ENCODE measurements at regions not wholly inside any gene's neighbourhood (a gene's known extent, or its start where the extent isn't known, plus 50 kb on each side); places are given as distances from the start of the nearest gene placed in this dataset.
A peak's percentile ranks its signal among the peaks of the same experiment; 100 is the strongest.

- no peak for ATAC-seq (ENCODE audit: low read depth in 2 of 2)
- Mint-ChIP-seq H3K27ac (no peak overlapping the region), H3K4me1 (peaks cover 0 to 6% (median 6%) of the 10 kb centered on the region in 3 donors), H3K27me3 (no peaks in the 10 kb centered on the region), H3K36me3 (peaks cover 0 to 7% of the 10 kb centered on the region in 2 donors), H3K4me3 (no peak overlapping the region), H3K9me3 (peaks cover 0 to 8% (median 2%) of the 10 kb centered on the region in 7 donors)
- no peak for DNase-seq
Observed at GRCh38 chr18:73099759-73100158, 232.0 kb upstream of the NETO1 start.

GRCh38 chr18:73093687-73094250, 226.0 kb upstream of the NETO1 start:
- ATAC-seq (ENCODE audit: low read depth in 2 of 2) = no peak
- peak overlapping the region in 1 of 6 donors; percentile 22 for H3K27ac Mint-ChIP-seq
- no peak for DNase-seq
- no peaks in the 10 kb centered on the region for H3K27me3 Mint-ChIP-seq
- H3K4me3 Mint-ChIP-seq = no peak overlapping the region
- H3K9me3 Mint-ChIP-seq = peaks cover 9 to 37% (median 12%) of the 10 kb centered on the region in 7 donors
- peaks cover 16 to 19% of the 10 kb centered on the region in 2 donors for H3K36me3 Mint-ChIP-seq
- no peaks in the 10 kb centered on the region for H3K4me1 Mint-ChIP-seq

- no peak overlapping the region for H3K4me3 Mint-ChIP-seq
- peaks cover 12 to 16% of the 10 kb centered on the region in 2 donors for H3K36me3 Mint-ChIP-seq
- no peak overlapping the region for H3K27ac Mint-ChIP-seq
- ATAC-seq (ENCODE audit: low read depth in 2 of 2) (no peak), DNase-seq (no peak)
- H3K4me1 Mint-ChIP-seq = peaks cover 11 to 25% (median 12%) of the 10 kb centered on the region in 3 donors
- no peaks in the 10 kb centered on the region for H3K27me3 Mint-ChIP-seq
- H3K9me3 Mint-ChIP-seq = peaks cover 9 to 25% (median 12%) of the 10 kb centered on the region in 7 donors
Observed at GRCh38 chr18:73088445-73088844, 220.7 kb upstream of the NETO1 start.

- no peak for DNase-seq
- Mint-ChIP-seq H3K9me3 (peaks cover 9 to 25% (median 12%) of the 10 kb centered on the region in 7 donors), H3K4me3 (peak overlapping the region in 1 of 8 donors; percentile 1), H3K27ac (peak overlapping the region in 4 of 6 donors; percentile 8 to 87 (median 17)), H3K36me3 (peaks cover 12 to 16% of the 10 kb centered on the region in 2 donors), H3K27me3 (no peaks in the 10 kb centered on the region), H3K4me1 (peaks cover 11 to 25% (median 12%) of the 10 kb centered on the region in 3 donors)
- peak; percentile 36 to 40 for ATAC-seq (ENCODE audit: low read depth in 2 of 2)
Observed at GRCh38 chr18:73087282-73087977, 219.6 kb upstream of the NETO1 start.

DNA sequence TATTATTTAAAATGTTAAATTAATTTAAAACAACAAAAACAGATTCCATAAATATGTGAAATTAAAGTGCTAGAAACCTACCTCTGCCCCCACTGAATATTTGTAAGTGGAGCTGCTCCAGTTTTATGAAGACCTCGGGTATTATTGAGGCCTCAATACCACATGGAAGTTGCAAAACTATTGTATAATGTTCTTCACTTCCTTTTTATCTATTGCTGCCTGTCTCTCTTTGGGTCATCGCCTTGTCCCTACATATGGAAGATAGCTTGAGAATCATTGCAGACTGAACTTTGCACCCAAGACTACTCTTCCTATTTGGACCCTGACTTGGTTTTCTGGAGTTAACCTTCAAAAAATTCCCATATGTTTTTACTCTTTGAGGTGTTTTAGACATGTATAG, 212.1 kb upstream of the NETO1 start:
- no peak overlapping the region for H3K4me3 Mint-ChIP-seq
- peaks cover 0 to 19% (median 10%) of the 10 kb centered on the region in 7 donors for H3K9me3 Mint-ChIP-seq
- H3K36me3 Mint-ChIP-seq = peaks cover 0 to 24% of the 10 kb centered on the region in 2 donors
- peaks cover 31 to 40% (median 33%) of the 10 kb centered on the region in 3 donors for H3K4me1 Mint-ChIP-seq
- ATAC-seq (ENCODE audit: low read depth in 2 of 2) (no peak), DNase-seq (no peak)
- H3K27ac Mint-ChIP-seq = peak overlapping the region in 1 of 6 donors; percentile 32
- no peaks in the 10 kb centered on the region for H3K27me3 Mint-ChIP-seq

DNA sequence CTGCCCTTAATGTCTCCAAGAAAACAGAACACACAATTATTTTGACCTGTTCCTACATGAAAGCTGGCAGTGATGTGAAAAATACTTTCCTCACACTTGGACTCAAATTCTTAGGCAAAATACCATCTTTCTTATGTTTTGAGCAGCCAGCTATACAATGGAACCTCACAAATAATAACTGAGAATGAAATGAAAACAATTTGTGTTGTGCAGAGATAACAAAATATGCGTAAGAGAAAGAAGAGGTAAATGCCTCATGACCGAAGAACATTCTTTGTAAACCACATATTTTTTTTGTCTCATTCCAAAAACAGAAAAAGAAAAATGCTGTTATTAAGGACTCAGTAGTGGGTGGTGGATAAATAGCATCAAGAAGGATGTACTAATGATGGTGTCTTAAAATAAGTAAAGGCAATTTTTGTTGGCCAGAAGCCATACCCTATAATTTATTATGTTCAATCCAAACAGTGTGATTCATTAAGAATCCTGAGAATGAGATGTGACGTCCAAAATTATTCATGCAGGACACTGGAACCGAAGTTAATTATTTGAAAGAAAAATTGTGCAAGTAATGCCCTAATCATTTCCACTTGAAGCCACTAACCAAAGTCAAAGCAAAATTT, 193.0 kb upstream of the NETO1 start:
- Mint-ChIP-seq H3K9me3 (no peaks in the 10 kb centered on the region), H3K4me1 (no peaks in the 10 kb centered on the region), H3K36me3 (no peaks in the 10 kb centered on the region), H3K4me3 (no peak overlapping the region), H3K27ac (peak overlapping the region in 3 of 6 donors; percentile 16 to 25 (median 21)), H3K27me3 (no peaks in the 10 kb centered on the region)
- no peak for ATAC-seq (ENCODE audit: low read depth in 2 of 2)
- DNase-seq = no peak

- Mint-ChIP-seq H3K27ac (peak overlapping the region in 1 of 6 donors; percentile 88), H3K36me3 (no peaks in the 10 kb centered on the region), H3K9me3 (no peaks in the 10 kb centered on the region), H3K4me3 (no peak overlapping the region), H3K4me1 (no peaks in the 10 kb centered on the region), H3K27me3 (no peaks in the 10 kb centered on the region)
- DNase-seq (no peak), ATAC-seq (ENCODE audit: low read depth in 2 of 2) (no peak)
Observed at GRCh38 chr18:73059280-73059679, 191.5 kb upstream of the NETO1 start.

- Mint-ChIP-seq H3K36me3 (peaks cover 0 to 15% of the 10 kb centered on the region in 2 donors), H3K4me3 (no peak overlapping the region), H3K4me1 (peaks cover 11 to 13% (median 11%) of the 10 kb centered on the region in 3 donors), H3K27ac (peak overlapping the region in 1 of 6 donors; percentile 51), H3K27me3 (no peaks in the 10 kb centered on the region), H3K9me3 (peaks cover 0 to 14% (median 9%) of the 10 kb centered on the region in 7 donors)
- DNase-seq (peak; percentile 36), ATAC-seq (ENCODE audit: low read depth in 2 of 2) (peak; percentile 88 to 92)
Observed at GRCh38 chr18:73047688-73048087, 179.9 kb upstream of the NETO1 start.

- Mint-ChIP-seq H3K4me1 (peaks cover 19 to 21% (median 20%) of the 10 kb centered on the region in 3 donors), H3K27ac (no peak overlapping the region), H3K27me3 (no peaks in the 10 kb centered on the region), H3K9me3 (peaks cover 0 to 8% (median 5%) of the 10 kb centered on the region in 7 donors), H3K36me3 (peaks cover 0 to 15% of the 10 kb centered on the region in 2 donors), H3K4me3 (peak overlapping the region in 1 of 8 donors; percentile 9)
- no peak for ATAC-seq (ENCODE audit: low read depth in 2 of 2)
- DNase-seq = no peak
Observed at GRCh38 chr18:73045037-73045436, 177.2 kb upstream of the NETO1 start.

- no peak overlapping the region for H3K4me3 Mint-ChIP-seq
- peaks cover 0 to 9% (median 5%) of the 10 kb centered on the region in 7 donors for H3K9me3 Mint-ChIP-seq
- H3K27ac Mint-ChIP-seq = no peak overlapping the region
- peaks cover 30 to 33% (median 32%) of the 10 kb centered on the region in 3 donors for H3K4me1 Mint-ChIP-seq
- DNase-seq (no peak), ATAC-seq (ENCODE audit: low read depth in 2 of 2) (no peak)
- H3K27me3 Mint-ChIP-seq = no peaks in the 10 kb centered on the region
- peaks cover 0 to 15% of the 10 kb centered on the region in 2 donors for H3K36me3 Mint-ChIP-seq
Observed at GRCh38 chr18:73043611-73044010, 175.8 kb upstream of the NETO1 start.

GRCh38 chr18:73043211-73043610, 175.4 kb upstream of the NETO1 start:
- peaks cover 0 to 15% of the 10 kb centered on the region in 2 donors for H3K36me3 Mint-ChIP-seq
- ATAC-seq (ENCODE audit: low read depth in 2 of 2) (no peak), DNase-seq (no peak)
- H3K27me3 Mint-ChIP-seq = no peaks in the 10 kb centered on the region
- H3K9me3 Mint-ChIP-seq = peaks cover 0 to 11% (median 5%) of the 10 kb centered on the region in 7 donors
- peak overlapping the region in 1 of 8 donors; percentile 61 for H3K4me3 Mint-ChIP-seq
- peak overlapping the region in 3 of 6 donors; percentile 4 to 79 (median 49) for H3K27ac Mint-ChIP-seq
- H3K4me1 Mint-ChIP-seq = peaks cover 34 to 36% (median 36%) of the 10 kb centered on the region in 3 donors

GRCh38 chr18:73040247-73040646, 172.5 kb upstream of the NETO1 start:
- ATAC-seq (ENCODE audit: low read depth in 2 of 2) (no peak), DNase-seq (no peak)
- H3K4me3 Mint-ChIP-seq = peak overlapping the region in 3 of 8 donors; percentile 2 to 13 (median 3)
- H3K27me3 Mint-ChIP-seq = no peaks in the 10 kb centered on the region
- H3K27ac Mint-ChIP-seq = peak overlapping the region in 4 of 6 donors; percentile 39 to 59 (median 44)
- H3K4me1 Mint-ChIP-seq = peaks cover 26 to 43% (median 34%) of the 10 kb centered on the region in 3 donors
- peaks cover 0 to 8% of the 10 kb centered on the region in 2 donors for H3K36me3 Mint-ChIP-seq
- H3K9me3 Mint-ChIP-seq = peaks cover 0 to 12% (median 0%) of the 10 kb centered on the region in 7 donors

- no peaks in the 10 kb centered on the region for H3K27me3 Mint-ChIP-seq
- H3K27ac Mint-ChIP-seq = peak overlapping the region; percentile 1 to 92 (median 32)
- peaks cover 0 to 12% (median 0%) of the 10 kb centered on the region in 7 donors for H3K9me3 Mint-ChIP-seq
- ATAC-seq (ENCODE audit: low read depth in 2 of 2) = peak; percentile 48 to 55
- DNase-seq = peak; percentile 24
- peaks cover 26 to 43% (median 40%) of the 10 kb centered on the region in 3 donors for H3K4me1 Mint-ChIP-seq
- H3K36me3 Mint-ChIP-seq = peaks cover 0 to 8% of the 10 kb centered on the region in 2 donors
- H3K4me3 Mint-ChIP-seq = peak overlapping the region; percentile 7 to 80 (median 64)
Observed at GRCh38 chr18:73038336-73038735, 170.5 kb upstream of the NETO1 start.
